Heart left ventricle (tissue), 16 donors: ENCODE measurements at regions not wholly inside any gene's neighbourhood (a gene's known extent, or its start where the extent isn't known, plus 50 kb on each side); places are given as distances from the start of the nearest gene placed in this dataset.

ENCODE experiments used
- ATAC-seq, 4 donors: fragments of 200-7000 bp; cut with Tn5 transposase; one replicate each; pipeline ENCODE4 v1.9.1; 2020 to 2022; ENCODE audit warnings: moderate library complexity in 4 of 4, mild to moderate bottlenecking in 3 of 4, moderate number of reproducible peaks in 1 of 4
- DNase-seq, 5 donors: peaks; one replicate each; pipeline ENCODE4 v3.0.0-alpha.2; 2020
- H3K27ac ChIP-seq, 12 donors: fragments of 200-600 bp; sonication (generic) in 4 of 12; one replicate each; pipeline versions ENCODE4 v1.5.0 to v1.8.0; 2016 to 2022; ENCODE audit warnings: mild to moderate bottlenecking in 2 of 12
- H3K27me3 ChIP-seq, 9 donors: fragments of 200-600 bp; sonication (generic) in 2 of 9; one replicate each; pipeline versions ENCODE4 v1.5.1 to v1.8.0; 2016 to 2022; ENCODE audit warnings: mild to moderate bottlenecking in 3 of 9
- H3K36me3 ChIP-seq, 9 donors: fragments of 200-600 bp; sonication (generic) in 2 of 9; one replicate each; pipeline versions ENCODE4 v1.5.0 to v1.8.0; 2018 to 2022; ENCODE audit warnings: mild to moderate bottlenecking in 2 of 9
- H3K4me1 ChIP-seq, 12 donors: fragments of 200-600 bp; sonication (generic) in 4 of 12; one replicate each; pipeline versions ENCODE4 v1.5.0 to v1.8.0; 2016 to 2022; ENCODE audit warnings: mild to moderate bottlenecking in 3 of 12
- H3K4me3 ChIP-seq, 12 donors: fragments of 200-600 bp; sonication (generic) in 4 of 12; one replicate each; pipeline versions ENCODE4 v1.5.0 to v1.8.0; 2017 to 2022; ENCODE audit warnings: mild to moderate bottlenecking in 9 of 12, moderate library complexity in 4 of 12
- H3K9me3 ChIP-seq, 12 donors: fragments of 200-600 bp; sonication (generic) in 4 of 12; one replicate each; pipeline versions ENCODE4 v1.5.0 to v1.8.0; 2016 to 2022; ENCODE audit warnings: mild to moderate bottlenecking in 1 of 12
- CTCF ChIP-seq, 12 donors: fragments of 200-600 bp; sonication (generic) in 4 of 12; IDR thresholded peaks; one replicate each; pipeline versions ENCODE4 v1.5.0 to v1.8.0; 2018 to 2022; ENCODE audit warnings: antibody characterized with exemption in 12 of 12, mild to moderate bottlenecking in 5 of 12
- POLR2A ChIP-seq, 2 donors: fragments of 450-650 bp; IDR thresholded peaks; one replicate each; pipeline ENCODE4 v1.6.1; 2017; ENCODE audit warnings: antibody characterized with exemption in 2 of 2, mild to moderate bottlenecking in 2 of 2, moderate library complexity in 2 of 2
- WGBS, 4 donors: extraction: QIAGEN DNeasy Blood & Tissue Kit in 2 of 4; methylation state at CpG; one replicate each; pipeline versions ENCODE4 v1.1.5 to v1.1.7; 2013 to 2018; 5-methylcytosine and 5-hydroxymethylcytosine counted together
- intact Hi-C, 10 donors: fragments of 100-400 bp; cut with DNase I; formaldehyde crosslinking; loops; one replicate each; pipeline versions ENCODE4 v1.11.1 to v1.14.2; 2022
- donor health status: ischemic (EF 13 %, LVEDD 7.1; RV severe dilation, severe dysfunction).
- donor health status: healthy with polysubstance abuse.
- donor health status: DM: no; HTN: yes; CAD: no.
- donor health status: DM: no; HTN: no; CAD: no.
- donor health status: ischemic (EF 25% LVEDD 6.9; RV normal size, moderate dysfunction).
- donor health status: ischemic (EF 25% LVEDD 5.7; RV mildly dilated, moderate dysfunction).
- donor health status: healthy.
- donor health status: DM: yes; HTN: yes; CAD: no.
- donor health status: ischemic (EF 35%, LVEDD 5.7; RV mildly dilated, moderate dysfunction).
- donor health status: nonischemic (EF 11% LVEDD 7.7; RV severe dilation, severe dysfunction).
- donor health status: DM: yes; HTN: yes; CAD: no.
- donor health status: PGD.
- donor health status: ischemic (EF 29% LVEDD 5.4; RV normal size, mild dysfunction).
- donor health status: nonischemic (EF 23%, LVEDD 6.1; RV moderate dilation, normal function).

- Histone ChIP-seq H3K36me3 (no peaks in the 10 kb centered on the region), H3K4me3 (no peak overlapping the region), H3K4me1 (no peaks in the 10 kb centered on the region), H3K9me3 (peaks cover 0 to 10% (median 6%) of the 10 kb centered on the region in 12 donors), H3K27me3 (peaks cover 0 to 4% (median 0%) of the 10 kb centered on the region in 9 donors), H3K27ac (no peak overlapping the region)
- intact Hi-C loops, result loop anchor here (2.0 to 10.0 kb wide), 11 partner anchors 198 to 528 kb away; no protein-coding TSS in a partner anchor
- ATAC-seq (no peak), DNase-seq (peak in 1 of 5 donors; percentile 10)
- no peak for TF ChIP-seq CTCF (IDR thresholded peaks at IDR 0.05)
- TF ChIP-seq POLR2A (IDR thresholded peaks at IDR 0.05), result no peak
- 79 to 88% (median 86%) methylated on average over 8 of the region's 8 CpGs for WGBS, 4 donors
Observed at GRCh38 chr9:134982311-134982710, 64.6 kb upstream of the FCN1 start.

GRCh38 chr9:134983074-134983473, 65.4 kb upstream of the FCN1 start:
- no peaks in the 10 kb centered on the region for H3K4me1 ChIP-seq
- intact Hi-C loops, result loop anchor here (1.0 to 10.0 kb wide), 12 partner anchors 198 to 528 kb away; no protein-coding TSS in a partner anchor
- H3K36me3 ChIP-seq, result no peaks in the 10 kb centered on the region
- DNase-seq (peak in 3 of 5 donors; percentile 37 to 78 (median 53)), ATAC-seq (peak; percentile 31 to 49 (median 40))
- H3K9me3 ChIP-seq, result peaks cover 0 to 16% (median 9%) of the 10 kb centered on the region in 12 donors
- WGBS, 4 donors, result 26 to 38% (median 32%) methylated on average over 14 to 15 of the region's 15 CpGs
- TF ChIP-seq POLR2A (IDR thresholded peaks at IDR 0.05) (no peak), CTCF (IDR thresholded peaks at IDR 0.05) (peak; percentile 33 to 63 (median 52))
- peaks cover 0 to 5% (median 0%) of the 10 kb centered on the region in 9 donors for H3K27me3 ChIP-seq
- H3K27ac ChIP-seq, result no peak overlapping the region
- no peak overlapping the region for H3K4me3 ChIP-seq

GRCh38 chr9:134983506-134984371, 66.0 kb upstream of the FCN1 start:
- intact Hi-C loops, result loop anchor here (1.0 to 10.0 kb wide), 12 partner anchors 199 to 529 kb away; no protein-coding TSS in a partner anchor
- Histone ChIP-seq H3K36me3 (no peaks in the 10 kb centered on the region), H3K4me3 (no peak overlapping the region), H3K27me3 (peaks cover 0 to 5% (median 0%) of the 10 kb centered on the region in 9 donors), H3K27ac (no peak overlapping the region), H3K9me3 (peaks cover 0 to 16% (median 9%) of the 10 kb centered on the region in 12 donors), H3K4me1 (no peaks in the 10 kb centered on the region)
- WGBS, 4 donors, result 78 to 84% (median 80%) methylated on average over 14 of the region's 14 CpGs
- ATAC-seq (no peak), DNase-seq (no peak)
- TF ChIP-seq POLR2A (IDR thresholded peaks at IDR 0.05) (no peak), CTCF (IDR thresholded peaks at IDR 0.05) (no peak)
